Thyroid gland (tissue), 4 donors: ENCODE measurements at regions not wholly inside any gene's neighbourhood (a gene's known extent, or its start where the extent isn't known, plus 50 kb on each side); places are given as distances from the start of the nearest gene placed in this dataset.

Experiments
- DNase-seq, 2 donors: peaks; one replicate each; pipeline ENCODE4 v3.0.0-alpha.2; 2019
- H3K27ac ChIP-seq, 3 donors: fragments of 200-600 bp; sonication (generic); 1 replicate in 2 of 3; 2 replicates in 1 of 3; pipeline ENCODE4 v1.5.1; 2016 to 2019; ENCODE audit warnings: mild to moderate bottlenecking in 1 of 3, moderate library complexity in 1 of 3
- H3K27me3 ChIP-seq: fragments of 200-600 bp; sonication (generic); one replicate; pipeline ENCODE4 v1.5.1; 2019
- H3K36me3 ChIP-seq, 2 donors: fragments of 200-600 bp; sonication (generic); one replicate each; pipeline ENCODE4 v1.5.1; 2016 to 2019
- H3K4me1 ChIP-seq, 2 donors: fragments of 200-600 bp; sonication (generic); one replicate each; pipeline ENCODE4 v1.5.1; 2017 to 2019
- H3K4me3 ChIP-seq, 3 donors: fragments of 200-600 bp; sonication (generic); replicated peaks in 1 of 3; 1 replicate in 2 of 3; 2 replicates in 1 of 3; pipeline ENCODE4 v1.5.1; 2016; ENCODE audit warnings: mild to moderate bottlenecking in 1 of 3
- H3K9me3 ChIP-seq: fragments of 200-600 bp; sonication (generic); one replicate; pipeline ENCODE4 v1.5.1; 2017
- CTCF ChIP-seq, 6 experiments: fragments of 200-600 bp in 3 of 6; fragments of 450-650 bp in 3 of 6; sonication (generic) in 3 of 6; IDR thresholded peaks; one replicate each; pipeline ENCODE4 v1.5.1; 2016 to 2019; ENCODE audit warnings: antibody characterized with exemption in 6 of 6, mild to moderate bottlenecking in 2 of 6, inconsistent platforms in 1 of 6, moderate library complexity in 1 of 6
- POLR2A ChIP-seq, 2 donors: fragments of 450-650 bp; IDR thresholded peaks; one replicate each; pipeline ENCODE4 v1.6.1; 2017; ENCODE audit warnings: antibody characterized with exemption in 2 of 2, mild to moderate bottlenecking in 2 of 2, moderate library complexity in 1 of 2
- WGBS, 2 donors: methylation state at CpG; one replicate each; pipeline ENCODE4 v1.1.5; 2017; 5-methylcytosine and 5-hydroxymethylcytosine counted together
- intact Hi-C: fragments of 100-400 bp; cut with DNase I; formaldehyde crosslinking; loops from one replicate; pipeline ENCODE4 v1.15.1; 2023

GRCh38 chr3:84836961-84837360, 121.8 kb upstream of the CADM2 start:
- no peak overlapping the region for H3K4me3 ChIP-seq
- H3K27me3 ChIP-seq = no peaks in the 10 kb centered on the region
- no peaks in the 10 kb centered on the region for H3K36me3 ChIP-seq
- TF ChIP-seq CTCF (IDR thresholded peaks at IDR 0.05) = no peak
- TF ChIP-seq POLR2A (IDR thresholded peaks at IDR 0.05) = no peak
- H3K9me3 ChIP-seq = no peaks in the 10 kb centered on the region
- WGBS, 2 donors = 3 to 16% methylated on average over 2 of the region's 2 CpGs
- H3K27ac ChIP-seq = no peak overlapping the region
- peak; percentile 32 to 58 for DNase-seq
- H3K4me1 ChIP-seq = no peaks in the 10 kb centered on the region
- intact Hi-C loops = no loop called here

- no peaks in the 10 kb centered on the region for H3K9me3 ChIP-seq
These were observed 81.7 kb upstream of the CADM2 start for GRCh38 chr3:84877092-84877491.

DNA sequence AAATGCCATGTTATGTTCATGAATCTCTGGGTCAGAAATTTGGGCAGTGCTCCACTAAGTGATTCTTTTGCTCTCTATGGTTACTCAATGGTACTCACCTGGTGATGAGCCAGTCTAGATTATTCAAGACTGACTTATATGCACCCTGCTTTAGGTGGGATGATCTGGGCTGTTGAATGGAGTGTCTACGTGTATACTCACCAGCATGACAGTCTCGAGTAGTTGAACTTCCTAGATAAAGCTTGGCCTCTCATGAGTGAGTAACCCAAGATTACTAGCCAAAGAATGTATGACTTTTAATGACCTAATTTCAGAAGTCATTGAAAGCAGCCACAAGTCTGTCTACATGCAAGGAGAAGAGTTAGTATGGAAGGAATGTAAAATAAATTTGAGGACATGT, 77.5 kb upstream of the CADM2 start:
- intact Hi-C loops = no loop called here
- H3K27me3 ChIP-seq = no peaks in the 10 kb centered on the region
- no peak for DNase-seq
- no peak for TF ChIP-seq POLR2A (IDR thresholded peaks at IDR 0.05)
- TF ChIP-seq CTCF (IDR thresholded peaks at IDR 0.05) = no peak
- no peak overlapping the region for H3K4me3 ChIP-seq
- H3K27ac ChIP-seq = no peak overlapping the region
- WGBS, 2 donors = 84 to 86% methylated on average over 2 of the region's 2 CpGs
- H3K9me3 ChIP-seq = no peaks in the 10 kb centered on the region
- no peaks in the 10 kb centered on the region for H3K4me1 ChIP-seq
- H3K36me3 ChIP-seq = no peaks in the 10 kb centered on the region

More at GRCh38 chr3:84877092-84877491, 81.7 kb upstream of the CADM2 start:
- Histone ChIP-seq H3K4me1 (no peaks in the 10 kb centered on the region), H3K27ac (no peak overlapping the region), H3K36me3 (no peaks in the 10 kb centered on the region), H3K27me3 (no peaks in the 10 kb centered on the region), H3K4me3 (no peak overlapping the region)
- no peak for DNase-seq
- WGBS, 2 donors = 76 to 88% methylated on average over 3 of the region's 3 CpGs
- TF ChIP-seq POLR2A (IDR thresholded peaks at IDR 0.05) (no peak), CTCF (IDR thresholded peaks at IDR 0.05) (no peak)
- intact Hi-C loops = no loop called here

DNA sequence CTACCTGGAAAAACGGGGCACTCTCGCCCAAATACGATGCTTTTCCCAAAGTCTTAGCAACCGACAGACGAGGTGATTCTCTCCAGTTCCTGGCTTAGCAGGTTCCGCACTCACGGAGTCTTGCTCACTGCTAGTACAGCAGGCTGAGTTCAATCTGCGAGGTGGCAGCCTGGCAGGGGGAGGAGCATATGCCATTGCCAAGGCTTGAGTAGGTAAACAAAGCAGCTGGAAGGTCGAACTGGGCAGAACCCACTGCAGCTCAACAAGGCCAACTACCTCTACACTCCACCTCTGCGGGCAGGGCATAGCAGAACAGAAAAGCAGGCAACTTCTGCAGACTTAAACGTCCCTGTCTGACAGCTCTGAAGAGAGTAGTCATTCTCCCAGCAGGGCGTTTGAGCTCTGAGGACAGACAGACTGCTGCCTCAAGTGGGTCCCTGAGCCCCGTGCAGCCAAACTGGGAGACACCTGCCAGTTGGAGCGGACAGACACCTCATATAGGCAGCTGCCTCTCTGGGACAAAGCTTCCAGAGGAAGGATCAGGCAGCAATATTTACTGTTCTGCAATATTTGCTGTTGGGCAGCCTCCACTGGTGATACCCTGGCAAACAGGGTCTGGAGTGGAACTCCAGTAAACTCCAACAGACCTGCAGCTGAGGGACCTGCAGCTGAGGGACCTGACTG, 73.4 kb upstream of the CADM2 start:
- Histone ChIP-seq H3K36me3 (no peaks in the 10 kb centered on the region), H3K27me3 (no peaks in the 10 kb centered on the region), H3K27ac (no peak overlapping the region), H3K9me3 (no peaks in the 10 kb centered on the region), H3K4me1 (no peaks in the 10 kb centered on the region), H3K4me3 (no peak overlapping the region)
- intact Hi-C loops = no loop called here
- DNase-seq = no peak
- TF ChIP-seq CTCF (IDR thresholded peaks at IDR 0.05) (no peak), POLR2A (IDR thresholded peaks at IDR 0.05) (no peak)
- WGBS, 2 donors = 84 to 92% methylated on average over 13 to 14 of the region's 14 CpGs

DNA sequence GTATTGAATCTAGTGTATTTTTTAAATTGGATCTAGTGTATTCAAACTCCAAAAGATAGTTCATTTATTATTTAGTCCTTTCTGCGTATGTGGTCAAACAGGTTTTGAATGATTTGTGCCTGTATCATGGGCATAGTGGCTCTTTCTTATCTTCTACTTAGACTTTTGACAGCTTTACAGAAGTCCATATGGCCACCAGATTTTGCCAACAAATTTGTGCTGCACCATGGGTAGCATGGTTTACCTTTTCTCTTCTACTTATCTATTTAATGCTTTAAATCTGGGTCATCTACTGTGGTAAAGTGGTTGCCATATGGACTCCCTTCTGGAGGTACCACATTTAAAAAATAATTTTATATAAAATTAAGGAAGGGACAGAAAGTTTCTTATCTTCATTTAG, 66.9 kb upstream of the CADM2 start:
- Histone ChIP-seq H3K27me3 (no peaks in the 10 kb centered on the region), H3K4me3 (no peak overlapping the region), H3K36me3 (no peaks in the 10 kb centered on the region), H3K9me3 (no peaks in the 10 kb centered on the region), H3K4me1 (no peaks in the 10 kb centered on the region), H3K27ac (no peak overlapping the region)
- 94 to 97% methylated on average over 1 of the region's 1 CpG for WGBS, 2 donors
- no peak for DNase-seq
- intact Hi-C loops = no loop called here
- no peak for TF ChIP-seq CTCF (IDR thresholded peaks at IDR 0.05)
- no peak for TF ChIP-seq POLR2A (IDR thresholded peaks at IDR 0.05)
